Kidney glomerular epithelial cell (primary cell): ENCODE measurements at regions not wholly inside any gene's neighbourhood (a gene's known extent, or its start where the extent isn't known, plus 50 kb on each side); places are given as distances from the start of the nearest gene placed in this dataset.
A peak's percentile ranks its signal among the peaks of the same experiment; 100 is the strongest.
"Not testable (repeated sequence)": the region's sequence is repeated elsewhere in the genome, so short reads cannot be mapped to it uniquely, and the experiment has no call there.

Experiments
- DNase-seq: peaks from one replicate; lab custom pipeline; 2025; lab: John Stamatoyannopoulos, UW

DNA sequence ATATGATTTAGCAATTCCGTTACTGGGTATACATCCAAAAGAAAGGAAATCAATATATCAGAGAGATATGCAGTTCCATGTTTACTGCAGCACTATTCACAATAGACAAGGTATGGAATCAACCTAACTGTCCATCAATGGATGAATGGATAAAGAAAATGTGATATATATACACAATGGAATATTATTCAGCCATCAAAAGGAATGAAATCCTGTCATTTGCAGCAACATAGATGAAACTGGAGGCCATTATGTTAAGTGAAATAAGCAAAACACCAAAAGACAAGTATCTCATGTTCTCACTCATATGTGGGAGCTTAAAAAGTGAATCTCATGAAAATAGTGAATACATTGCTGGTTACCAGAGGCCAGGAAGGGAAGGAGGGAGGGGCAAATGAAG, 390.8 kb downstream of the ZFHX3 start:
- no peak for DNase-seq

- no peak for DNase-seq
Measured at GRCh38 chr16:72654535-72654934, 393.4 kb downstream of the ZFHX3 start.

- DNase-seq, result no peak
Measured at GRCh38 chr16:72649254-72649944, 398.5 kb downstream of the ZFHX3 start.

DNA sequence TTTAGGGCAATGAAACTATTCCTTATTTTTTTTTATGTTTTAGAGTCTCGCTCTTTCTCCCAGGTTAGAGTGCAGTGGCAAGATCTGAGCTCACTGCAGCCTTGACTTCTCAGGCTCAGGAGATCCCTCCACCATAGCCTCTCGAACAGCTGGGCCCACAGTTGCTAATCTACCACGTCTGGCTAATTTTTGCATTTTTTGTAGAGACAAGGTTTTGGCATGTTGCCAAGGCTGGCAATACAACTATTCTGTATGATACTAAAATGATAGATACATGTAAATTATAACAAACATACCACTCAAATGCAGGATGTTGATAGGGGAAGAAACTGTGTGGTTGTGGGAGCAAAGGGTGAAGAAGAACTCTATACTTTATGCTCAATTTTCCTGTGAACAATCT, 401.3 kb downstream of the ZFHX3 start:
- DNase-seq, result no peak

DNA sequence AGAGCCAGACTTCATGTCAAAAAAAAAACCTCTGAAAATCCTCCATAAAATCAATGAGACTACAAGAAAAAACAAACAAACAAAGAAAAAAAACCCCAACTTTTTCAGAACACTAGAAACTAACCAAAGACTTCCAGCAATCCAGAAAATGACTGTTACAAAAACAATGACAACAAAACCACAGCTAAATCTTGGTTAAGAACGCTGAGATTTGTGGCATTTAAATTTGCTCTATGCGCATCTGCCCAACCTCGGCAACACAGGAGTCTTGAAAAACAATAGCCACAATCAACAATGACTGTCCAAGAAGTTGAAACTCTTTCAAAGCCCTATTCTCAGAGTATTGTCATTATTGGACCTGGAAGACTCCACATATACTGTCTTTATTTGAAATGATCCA, 402.4 kb downstream of the ZFHX3 start:
- no peak for DNase-seq

DNA sequence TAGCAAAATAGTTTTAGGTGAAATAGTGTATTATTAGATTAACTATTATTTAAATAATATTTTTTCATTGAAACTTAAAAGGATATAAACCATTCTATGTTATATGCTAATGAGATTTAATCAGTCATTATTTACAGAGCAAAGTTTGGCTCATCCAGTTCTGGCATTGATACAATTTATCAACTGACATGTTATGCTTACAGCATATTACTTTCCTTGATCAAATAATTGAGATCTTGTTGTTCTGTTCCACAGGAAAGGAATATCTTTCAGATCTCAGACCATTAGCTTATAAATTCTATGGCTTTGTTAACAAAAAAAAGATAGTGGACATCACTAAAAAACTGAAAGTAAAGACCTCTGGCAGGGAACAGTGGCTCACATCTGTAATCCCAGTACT, 403.0 kb downstream of the ZFHX3 start:
- no peak for DNase-seq

DNA sequence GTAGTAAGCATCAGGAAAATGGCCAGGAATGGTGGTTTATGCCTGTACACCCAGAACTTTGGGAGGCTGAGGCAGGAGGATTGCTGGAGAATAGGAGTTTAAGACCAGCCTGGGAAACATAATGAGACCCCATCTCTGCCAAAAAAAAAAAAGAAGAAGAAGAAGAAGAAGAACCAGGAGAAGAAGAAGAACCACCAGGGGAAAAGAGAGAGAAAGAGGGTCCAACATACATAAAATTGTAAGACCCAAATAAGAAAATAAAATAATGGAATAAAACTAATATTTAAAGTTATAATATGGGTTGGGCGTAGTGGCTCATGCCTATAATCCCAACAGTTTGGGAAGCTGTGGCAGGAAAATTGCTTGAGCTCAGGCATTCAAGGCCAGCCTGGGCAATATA, 408.4 kb downstream of the ZFHX3 start:
- no peak for DNase-seq

DNA sequence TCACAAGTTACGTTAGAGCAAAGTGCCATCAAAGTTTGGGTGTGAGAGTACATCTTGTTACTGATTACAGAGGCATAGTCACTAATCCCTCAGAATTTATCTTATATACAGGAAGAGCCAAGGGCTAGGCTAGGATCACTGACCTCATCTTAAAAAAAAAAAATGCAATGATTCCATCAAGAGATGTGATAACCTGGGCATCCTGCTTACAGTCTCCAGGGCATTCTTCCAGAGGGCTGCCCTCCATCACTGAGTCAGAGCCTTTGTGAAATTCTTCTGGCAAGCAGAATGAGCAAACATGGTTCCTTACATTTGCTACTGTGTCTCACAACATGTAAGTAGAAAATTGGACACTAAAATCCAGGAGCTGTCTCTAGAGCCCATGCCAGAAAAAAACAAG, 410.6 kb downstream of the ZFHX3 start:
- DNase-seq, result peak; percentile 33

DNA sequence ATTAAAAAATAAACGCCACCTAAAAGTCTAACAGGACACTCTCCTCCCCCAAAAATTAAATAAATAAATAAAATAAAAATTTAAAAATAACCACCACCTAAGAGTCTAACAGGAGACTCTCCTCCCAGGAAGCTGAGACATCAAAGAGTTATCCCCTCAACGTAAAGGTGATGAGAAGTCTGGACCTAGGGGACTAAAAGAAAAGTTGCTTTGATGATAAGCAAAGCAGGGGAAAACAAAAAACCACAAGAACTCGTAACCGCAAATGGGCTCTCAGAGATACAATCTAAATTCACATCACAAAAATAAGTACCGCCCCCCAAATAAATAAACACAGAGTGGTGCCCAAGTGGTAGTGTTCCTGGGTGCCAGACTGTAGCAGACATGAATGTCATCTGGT, 412.2 kb downstream of the ZFHX3 start:
- no peak for DNase-seq

DNA sequence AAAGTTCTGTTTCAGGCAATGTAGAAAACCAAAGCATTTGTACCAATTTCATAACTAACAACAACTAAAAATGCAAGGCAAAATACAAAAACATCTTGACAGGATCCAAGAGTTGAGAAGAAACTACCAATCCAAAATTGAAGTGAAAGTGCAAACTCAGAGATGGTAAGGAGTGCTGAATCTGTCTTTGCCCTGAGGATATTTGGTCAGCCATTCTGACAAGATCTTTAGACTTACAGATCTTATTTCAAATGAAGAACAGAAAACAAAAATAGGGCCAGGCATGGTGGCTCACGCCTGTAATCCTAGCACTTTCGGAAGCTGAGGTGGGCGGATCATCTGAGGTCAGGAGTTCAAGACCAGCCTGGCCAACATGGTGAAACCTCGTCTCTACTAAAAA, 412.8 kb downstream of the ZFHX3 start:
- no peak for DNase-seq

- not testable (repeated sequence) for DNase-seq
Measured at GRCh38 chr16:72627182-72627896, 420.6 kb downstream of the ZFHX3 start.

DNA sequence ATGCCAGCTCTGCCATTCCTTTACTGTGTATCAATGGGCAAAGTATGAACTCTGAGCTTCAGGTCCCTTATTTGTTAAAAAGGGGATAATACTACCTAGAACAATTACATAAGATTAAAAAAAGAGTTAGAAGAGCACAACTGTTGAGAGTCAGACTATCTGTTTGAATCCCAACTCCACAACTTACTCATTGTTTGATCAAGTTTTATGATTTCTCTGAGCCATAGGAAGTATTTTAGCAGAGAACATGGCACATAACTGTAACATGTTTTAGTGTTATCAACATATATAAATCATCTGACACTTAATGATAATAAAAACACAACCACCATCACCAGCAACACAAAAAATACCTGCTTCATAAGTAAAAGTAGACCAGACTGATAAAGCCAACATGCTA, 421.3 kb downstream of the ZFHX3 start:
- no peak for DNase-seq

DNA sequence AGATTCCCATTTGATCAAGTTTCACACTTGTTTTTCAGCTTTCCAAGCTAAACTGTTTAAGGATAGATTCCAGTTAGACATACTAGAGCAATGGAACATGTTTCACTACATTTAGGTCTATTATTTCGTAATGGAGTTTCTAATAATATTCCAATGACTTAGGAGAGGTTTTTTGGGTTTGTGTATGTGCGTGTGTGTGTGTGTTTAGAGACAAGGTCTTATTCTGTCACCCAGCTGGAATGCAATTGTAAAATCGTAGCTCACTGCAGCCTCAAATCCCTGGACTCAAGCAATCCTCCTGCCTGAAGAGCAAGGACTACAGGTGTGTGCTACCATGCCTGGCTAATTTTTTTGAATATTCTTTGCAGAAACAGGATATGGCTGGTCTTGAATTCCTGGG, 426.3 kb downstream of the ZFHX3 start:
- no peak for DNase-seq

GRCh38 chr16:72620853-72621252, 427.1 kb downstream of the ZFHX3 start:
- DNase-seq, result no peak

GRCh38 chr16:72620348-72620747, 427.6 kb downstream of the ZFHX3 start:
- DNase-seq, result no peak

DNA sequence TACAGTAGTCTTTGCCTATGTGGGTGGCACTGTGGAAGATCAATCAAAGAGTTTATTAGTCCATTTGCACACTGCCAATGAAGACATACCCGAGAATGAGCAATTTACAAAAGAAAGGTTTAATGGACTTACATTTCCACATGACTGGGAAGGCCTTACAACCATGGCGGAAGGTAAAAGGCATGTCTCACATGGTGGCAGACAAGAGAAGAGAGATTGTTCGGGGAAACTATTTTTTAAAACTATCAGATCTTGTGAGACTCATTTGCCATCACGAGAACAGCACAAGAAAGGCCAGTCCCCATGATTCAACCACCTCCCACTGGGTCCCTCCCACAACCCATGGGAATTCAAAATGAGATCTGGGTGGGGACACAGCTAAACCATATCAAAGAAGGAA, 432.1 kb downstream of the ZFHX3 start:
- no peak for DNase-seq

GRCh38 chr16:72612718-72613117, 435.2 kb downstream of the ZFHX3 start:
- DNase-seq, result no peak

DNA sequence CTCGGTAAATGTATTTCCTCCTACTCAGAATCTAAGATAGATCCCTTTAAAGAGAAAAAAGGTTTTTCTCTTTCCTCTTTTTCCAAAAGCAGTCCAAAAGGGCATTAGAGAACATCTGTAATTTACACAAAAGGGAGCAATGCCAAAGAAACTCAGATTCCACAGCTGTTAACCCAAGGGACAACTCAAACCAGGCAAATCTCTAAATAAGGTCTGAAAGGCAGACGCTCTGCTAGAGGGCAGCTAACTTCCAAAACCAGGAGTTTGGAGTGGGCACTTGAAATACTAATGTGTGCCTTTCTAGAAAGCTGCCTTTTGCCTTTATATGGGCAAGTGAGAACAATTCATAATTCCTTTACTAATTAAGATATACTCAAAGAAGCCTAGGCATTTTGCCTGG, 435.7 kb downstream of the ZFHX3 start:
- no peak for DNase-seq

DNA sequence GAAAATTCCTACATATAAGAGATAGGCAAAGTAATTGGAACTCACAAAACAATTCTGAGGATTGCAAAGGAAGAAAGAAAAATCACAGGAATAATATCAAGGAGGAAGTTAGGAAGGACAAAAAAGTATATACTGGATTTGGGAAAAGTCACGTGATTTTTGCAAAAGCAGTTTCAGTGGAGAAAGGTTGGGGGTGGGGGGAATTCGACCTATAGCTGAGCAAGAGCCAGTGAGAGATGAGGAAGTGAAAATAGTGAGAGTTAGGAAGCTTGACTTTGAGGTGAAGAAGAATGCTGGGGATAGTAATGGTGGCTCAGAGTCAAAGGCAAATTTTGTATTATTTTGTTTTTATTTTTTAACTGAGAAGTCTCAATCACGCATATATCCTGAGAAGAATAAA, 438.0 kb upstream of the PMFBP1 start:
- no peak for DNase-seq

DNA sequence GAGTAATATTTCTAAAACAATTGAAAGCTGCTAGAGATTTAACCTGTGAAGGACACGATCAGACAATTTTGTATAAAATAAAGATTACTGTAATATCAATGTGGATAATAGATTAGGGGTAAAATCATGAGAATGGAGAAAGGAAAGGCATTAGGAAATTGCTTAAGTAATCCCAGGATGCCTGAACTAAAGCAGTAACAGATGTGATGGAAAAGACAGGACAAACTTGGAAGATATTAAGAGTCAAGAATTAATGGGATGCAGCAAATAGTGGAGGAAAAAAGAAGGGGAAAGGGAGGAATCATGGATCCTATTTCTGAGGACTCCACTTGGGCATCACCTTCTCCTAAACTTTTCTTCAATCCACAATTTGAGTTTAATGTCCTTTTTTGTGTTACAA, 437.1 kb upstream of the PMFBP1 start:
- no peak for DNase-seq

- no peak for DNase-seq
Measured at GRCh38 chr16:72604375-72604774, 432.4 kb upstream of the PMFBP1 start.

DNA sequence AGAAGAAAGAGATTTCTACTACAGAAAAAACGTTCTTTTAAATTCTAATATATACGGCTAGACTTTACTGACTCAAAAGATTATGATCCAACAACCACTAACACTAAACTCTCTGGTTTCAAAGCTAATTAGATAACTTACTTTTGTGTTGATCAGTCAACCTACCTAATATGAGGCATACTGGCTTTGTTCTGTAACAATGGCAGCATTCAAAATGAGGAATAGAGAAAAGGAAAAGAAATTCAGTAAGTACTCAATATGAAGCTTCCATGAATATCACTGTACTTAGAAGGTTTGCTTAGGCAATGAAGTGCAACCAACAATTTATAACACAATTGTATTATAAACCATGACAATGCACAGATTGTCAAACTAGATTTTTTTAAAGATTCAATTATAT, 430.5 kb upstream of the PMFBP1 start:
- no peak for DNase-seq

GRCh38 chr16:72598696-72599095, 426.7 kb upstream of the PMFBP1 start:
- no peak for DNase-seq

GRCh38 chr16:72597938-72598337, 426.0 kb upstream of the PMFBP1 start:
- DNase-seq, result no peak
